HCT116 (cell line): ENCODE measurements at regions not wholly inside any gene's neighbourhood (a gene's known extent, or its start where the extent isn't known, plus 50 kb on each side); places are given as distances from the start of the nearest gene placed in this dataset.

Experiments
- ATAC-seq: fragments of 200-7000 bp; cut with Tn5 transposase; 2 replicates; pipeline ENCODE4 v1.9.1; 2020; ENCODE audit warnings: mild to moderate bottlenecking, moderate library complexity
- BruUV-seq: library from RNA; stranded (reverse); fragments of 400-500 nt; replicated peaks from 2 replicates; lab custom pipeline; 2021; lab: Mats Ljungman, UMichigan
- CTCF ChIA-PET: fragments of 300-600 bp; sonication (Branson Sonifier 250); formaldehyde crosslinking; loops from one replicate; lab custom pipeline; 2021; ENCODE audit warnings: antibody characterized with exemption; lab: Charles Lee
- POLR2A ChIA-PET: fragments of 300-600, 350-600 bp; sonication (Branson Sonifier 250); formaldehyde crosslinking; loops from one replicate; lab custom pipeline; 2021; ENCODE audit warnings: antibody characterized with exemption; lab: Charles Lee
- RAD21 ChIA-PET, 2 experiments: fragments of 300-600 bp; sonication (Branson Sonifier 250); formaldehyde crosslinking; loops; one replicate each; lab custom pipeline; 2023; ENCODE audit warnings: low total read pairs in 2 of 2; ENCODE audit not compliant: uncharacterized antibody in 2 of 2, unreplicated experiment in 2 of 2, low non-redundant PET in 1 of 2; lab: Charles Lee
- DNase-seq: peaks from one replicate; pipeline ENCODE4 v3.0.0-alpha.2; 2010; ENCODE audit warnings: low read depth, low spot score
- H2AFZ ChIP-seq: fragments of 200-600 bp; shearing (Covaris generic), sonication (generic); 2 replicates; pipeline ENCODE4 v1.6.1; 2017; ENCODE audit warnings: low read depth, mixed run types, mixed read lengths, antibody characterized with exemption, low read length; ENCODE audit not compliant: poor library complexity, severe bottlenecking
- H3K27ac ChIP-seq: 2 replicates; pipeline ENCODE4 v1.5.1; 2012; ENCODE audit warnings: low read depth, low read length
- H3K27me3 ChIP-seq: fragments of 200-600 bp; sonication (generic); 2 replicates; pipeline ENCODE4 v1.6.1; 2016; ENCODE audit warnings: mixed run types, low read length, mixed read lengths; ENCODE audit not compliant: insufficient read depth
- H3K36me3 ChIP-seq, 2 experiments: fragments of 200-500 bp in 1 of 2; fragments of 200-600 bp in 1 of 2; sonication (Bioruptor generic) in 1 of 2; sonication (generic) in 1 of 2; 2 replicates each; pipeline versions ENCODE4 v1.5.1 to v1.6.1; 2014 to 2016; ENCODE audit warnings: low read length in 2 of 2, inconsistent platforms in 1 of 2, mixed read lengths in 1 of 2, mixed run types in 1 of 2; ENCODE audit not compliant: insufficient read depth in 2 of 2, control insufficient read depth in 1 of 2
- H3K4me1 ChIP-seq, 2 experiments: fragments of 200-600 bp in 1 of 2; sonication (generic) in 1 of 2; 2 replicates each; pipeline versions ENCODE4 v1.5.1 to v1.6.1; 2012 to 2017; ENCODE audit warnings: low read length in 2 of 2, inconsistent platforms in 1 of 2, mild to moderate bottlenecking in 1 of 2, mixed read lengths in 1 of 2, mixed run types in 1 of 2, moderate library complexity in 1 of 2; ENCODE audit not compliant: insufficient read depth in 2 of 2, control insufficient read depth in 1 of 2
- H3K4me2 ChIP-seq: fragments of 200-600 bp; sonication (generic); 2 replicates; pipeline ENCODE4 v1.6.1; 2017; ENCODE audit warnings: mixed run types, low read length, mixed read lengths
- H3K4me3 ChIP-seq, 2 experiments: fragments of 200-600 bp in 1 of 2; sonication (generic) in 1 of 2; replicated peaks in 1 of 2; 2 replicates each; pipeline ENCODE4 v1.5.1; 2011 to 2016; ENCODE audit warnings: low read length in 2 of 2, control low read depth in 1 of 2, low read depth in 1 of 2, mild to moderate bottlenecking in 1 of 2, mixed read lengths in 1 of 2, mixed run types in 1 of 2
- H3K79me2 ChIP-seq: fragments of 200-600 bp; sonication (generic); 2 replicates; pipeline ENCODE4 v1.6.1; 2017; ENCODE audit warnings: mild to moderate bottlenecking, mixed run types, low read length, moderate library complexity, mixed read lengths; ENCODE audit not compliant: insufficient read depth
- H3K9ac ChIP-seq: fragments of 200-600 bp; sonication (generic); 2 replicates; pipeline ENCODE4 v1.6.1; 2016; ENCODE audit warnings: low read length, mixed read lengths
- H3K9me2 ChIP-seq: fragments of 200-600 bp; sonication (generic), shearing (Covaris generic); 2 replicates; pipeline ENCODE4 v1.6.1; 2017; ENCODE audit warnings: mixed run types, mild to moderate bottlenecking, moderate library complexity; ENCODE audit not compliant: insufficient read depth
- H3K9me3 ChIP-seq, 2 experiments: fragments of 200-500 bp in 1 of 2; fragments of 200-600 bp in 1 of 2; sonication (Bioruptor generic) in 1 of 2; sonication (generic) in 1 of 2; 2 replicates each; pipeline ENCODE4 v1.6.1; 2014 to 2017; ENCODE audit warnings: low read length in 2 of 2, mixed read lengths in 2 of 2, inconsistent platforms in 1 of 2, low read depth in 1 of 2, mild to moderate bottlenecking in 1 of 2, mixed run types in 1 of 2, moderate library complexity in 1 of 2; ENCODE audit not compliant: control insufficient read depth in 1 of 2, insufficient read depth in 1 of 2
- H4K20me1 ChIP-seq: fragments of 200-600 bp; sonication (generic), shearing (Covaris generic); 2 replicates; pipeline ENCODE4 v1.6.1; 2017; ENCODE audit warnings: mixed run types, mild to moderate bottlenecking, moderate library complexity; ENCODE audit not compliant: insufficient read depth
- CBX3 ChIP-seq: IDR thresholded peaks from 2 replicates; pipeline ENCODE4 v1.6.1; 2012; ENCODE audit warnings: low read depth
- FOSL1 ChIP-seq: IDR thresholded peaks from 2 replicates; pipeline ENCODE4 v1.6.1; 2012; ENCODE audit warnings: low read depth
- MAX ChIP-seq: IDR thresholded peaks from 2 replicates; pipeline ENCODE4 v1.6.1; 2012
- POLR2A ChIP-seq: IDR thresholded peaks from 2 replicates; pipeline ENCODE4 v1.7.0; 2011; ENCODE audit warnings: borderline replicate concordance; ENCODE audit not compliant: insufficient read depth, insufficient read length; ENCODE audit errors: extremely low read depth
- REST ChIP-seq: IDR thresholded peaks from 2 replicates; pipeline ENCODE4 v1.6.1; 2012; ENCODE audit warnings: low read depth
- SIN3A ChIP-seq: IDR thresholded peaks from 2 replicates; pipeline ENCODE4 v1.6.1; 2012; ENCODE audit warnings: low read depth
- SP1 ChIP-seq: IDR thresholded peaks from 2 replicates; pipeline ENCODE4 v1.6.1; 2012; ENCODE audit warnings: low read depth
- ZFX ChIP-seq: fragments of 450-650 bp; IDR thresholded peaks from 2 replicates; pipeline ENCODE4 v1.6.1; 2017
- intact Hi-C: fragments of 100-400 bp; cut with micrococcal nuclease; formaldehyde crosslinking; loops from 2 replicates; pipeline ENCODE4 v1.10.0; 2022

- Histone ChIP-seq H2AFZ (no peak overlapping the region), H3K27me3 (no peaks in the 10 kb centered on the region), H3K36me3 (no peaks in the 10 kb centered on the region), H3K4me2 (no peak overlapping the region), H3K79me2 (no peaks in the 10 kb centered on the region), H3K4me3 (no peak overlapping the region), H4K20me1 (no peaks in the 10 kb centered on the region), H3K9ac (no peak overlapping the region), H3K9me3 (no peaks in the 10 kb centered on the region), H3K9me2 (no peaks in the 10 kb centered on the region), H3K27ac (no peak overlapping the region), H3K4me1 (no peaks in the 10 kb centered on the region)
- ChIA-PET CTCF (no interaction called here), POLR2A (no interaction called here), RAD21 (no interaction called here)
- intact Hi-C loops: no loop called here
- no peak for DNase-seq
- BruUV-seq: no TSS peak
- no peak for ATAC-seq
- no peak for TF ChIP-seq CBX3
- no peak for TF ChIP-seq POLR2A
These were observed 64.3 kb upstream of the PLEKHA5 start for GRCh38 chr12:19065223-19065622.

- ChIA-PET CTCF (no interaction called here), RAD21 (no interaction called here), POLR2A (no interaction called here)
- H3K27me3 ChIP-seq: no peaks in the 10 kb centered on the region
- no peak overlapping the region for H3K9ac ChIP-seq
- H3K4me1 ChIP-seq: no peaks in the 10 kb centered on the region
- TF ChIP-seq ZFX (no peak), POLR2A (no peak), REST (no peak), SP1 (no peak), MAX (no peak), FOSL1 (no peak), SIN3A (no peak)
- no peaks in the 10 kb centered on the region for H3K36me3 ChIP-seq
- no peak overlapping the region for H3K27ac ChIP-seq
- H3K9me3 ChIP-seq: no peaks in the 10 kb centered on the region
- no peaks in the 10 kb centered on the region for H4K20me1 ChIP-seq
- ATAC-seq: no peak
- H3K79me2 ChIP-seq: no peaks in the 10 kb centered on the region
- BruUV-seq: no TSS peak
- H3K4me2 ChIP-seq: no peak overlapping the region
- no peak for DNase-seq
- no peak overlapping the region for H3K4me3 ChIP-seq
- no peaks in the 10 kb centered on the region for H3K9me2 ChIP-seq
- H2AFZ ChIP-seq: no peak overlapping the region
- intact Hi-C loops: no loop called here
These were observed 63.7 kb upstream of the PLEKHA5 start for GRCh38 chr12:19065871-19066270.
